ENCODE measurements at regions not wholly inside any gene's neighbourhood (a gene's known extent, or its start where the extent isn't known, plus 50 kb on each side); places are given as distances from the start of the nearest gene placed in this dataset.

- TF ChIP-seq NFIC (IDR thresholded peaks at IDR 0.05) (no peak), EGR1 (IDR thresholded peaks at IDR 0.05) (no peak), CEBPB (IDR thresholded peaks at IDR 0.05) (no peak), FOXM1 (IDR thresholded peaks at IDR 0.05; ENCODE audit: borderline replicate concordance, low read depth) (no peak), ZBTB7A (IDR thresholded peaks at IDR 0.05; ENCODE audit: low read depth) (no peak), EP300 (IDR thresholded peaks at IDR 0.05; ENCODE audit: borderline replicate concordance) (no peak), TEAD4 (IDR thresholded peaks at IDR 0.05) (no peak), RAD21 (IDR thresholded peaks at IDR 0.05; ENCODE audit: low read depth) (no peak), TCF12 (IDR thresholded peaks at IDR 0.05; ENCODE audit: low read depth) (no peak), YY1 (IDR thresholded peaks at IDR 0.05; ENCODE audit: low read depth) (no peak), MAX (IDR thresholded peaks at IDR 0.05) (no peak)
- TF ChIP-seq, protein P1, sequence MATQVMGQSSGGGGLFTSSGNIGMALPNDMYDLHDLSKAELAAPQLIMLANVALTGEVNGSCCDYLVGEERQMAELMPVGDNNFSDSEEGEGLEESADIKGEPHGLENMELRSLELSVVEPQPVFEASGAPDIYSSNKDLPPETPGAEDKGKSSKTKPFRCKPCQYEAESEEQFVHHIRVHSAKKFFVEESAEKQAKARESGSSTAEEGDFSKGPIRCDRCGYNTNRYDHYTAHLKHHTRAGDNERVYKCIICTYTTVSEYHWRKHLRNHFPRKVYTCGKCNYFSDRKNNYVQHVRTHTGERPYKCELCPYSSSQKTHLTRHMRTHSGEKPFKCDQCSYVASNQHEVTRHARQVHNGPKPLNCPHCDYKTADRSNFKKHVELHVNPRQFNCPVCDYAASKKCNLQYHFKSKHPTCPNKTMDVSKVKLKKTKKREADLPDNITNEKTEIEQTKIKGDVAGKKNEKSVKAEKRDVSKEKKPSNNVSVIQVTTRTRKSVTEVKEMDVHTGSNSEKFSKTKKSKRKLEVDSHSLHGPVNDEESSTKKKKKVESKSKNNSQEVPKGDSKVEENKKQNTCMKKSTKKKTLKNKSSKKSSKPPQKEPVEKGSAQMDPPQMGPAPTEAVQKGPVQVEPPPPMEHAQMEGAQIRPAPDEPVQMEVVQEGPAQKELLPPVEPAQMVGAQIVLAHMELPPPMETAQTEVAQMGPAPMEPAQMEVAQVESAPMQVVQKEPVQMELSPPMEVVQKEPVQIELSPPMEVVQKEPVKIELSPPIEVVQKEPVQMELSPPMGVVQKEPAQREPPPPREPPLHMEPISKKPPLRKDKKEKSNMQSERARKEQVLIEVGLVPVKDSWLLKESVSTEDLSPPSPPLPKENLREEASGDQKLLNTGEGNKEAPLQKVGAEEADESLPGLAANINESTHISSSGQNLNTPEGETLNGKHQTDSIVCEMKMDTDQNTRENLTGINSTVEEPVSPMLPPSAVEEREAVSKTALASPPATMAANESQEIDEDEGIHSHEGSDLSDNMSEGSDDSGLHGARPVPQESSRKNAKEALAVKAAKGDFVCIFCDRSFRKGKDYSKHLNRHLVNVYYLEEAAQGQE (IDR thresholded peaks at IDR 0.05; ENCODE audit: low read depth) = no peak
These were observed 190.2 kb downstream of the SMIM20 start for GRCh38 chr4:26104056-26104685.

DNA sequence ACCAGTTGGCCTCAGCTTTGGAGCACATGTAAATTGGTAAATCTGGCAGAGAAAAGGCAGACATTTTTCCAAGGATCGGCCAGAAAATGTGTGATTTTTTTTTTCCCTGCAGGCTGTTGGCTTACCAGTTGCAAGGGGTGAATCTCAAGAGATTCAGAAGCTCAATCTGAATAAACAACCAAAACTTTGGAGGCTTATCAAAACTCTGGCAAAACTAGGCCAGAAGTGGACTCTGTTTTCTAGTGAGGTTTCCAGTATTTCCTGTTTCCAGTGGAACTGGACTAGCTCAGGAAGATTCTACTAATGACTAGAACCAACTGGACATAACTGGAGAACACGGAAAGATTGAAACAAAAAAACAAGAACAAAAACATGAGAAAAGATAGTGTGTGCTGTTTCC lies 191.3 kb downstream of the SMIM20 start:
- TF ChIP-seq YY1 (IDR thresholded peaks at IDR 0.05; ENCODE audit: low read depth) (no peak), EP300 (IDR thresholded peaks at IDR 0.05; ENCODE audit: borderline replicate concordance) (no peak), TEAD4 (IDR thresholded peaks at IDR 0.05) (no peak), TAF1 (IDR thresholded peaks at IDR 0.05; ENCODE audit: low read depth) (no peak), EGR1 (IDR thresholded peaks at IDR 0.05) (no peak), NFIC (IDR thresholded peaks at IDR 0.05) (no peak), ZBTB7A (IDR thresholded peaks at IDR 0.05; ENCODE audit: low read depth) (no peak), MAX (IDR thresholded peaks at IDR 0.05) (no peak), FOXM1 (IDR thresholded peaks at IDR 0.05; ENCODE audit: borderline replicate concordance, low read depth) (no peak), RAD21 (IDR thresholded peaks at IDR 0.05; ENCODE audit: low read depth) (no peak), CEBPB (IDR thresholded peaks at IDR 0.05) (no peak), CREB1 (IDR thresholded peaks at IDR 0.05; ENCODE audit: low read depth) (no peak), TCF12 (IDR thresholded peaks at IDR 0.05; ENCODE audit: low read depth) (no peak)
- TF ChIP-seq, protein P2, sequence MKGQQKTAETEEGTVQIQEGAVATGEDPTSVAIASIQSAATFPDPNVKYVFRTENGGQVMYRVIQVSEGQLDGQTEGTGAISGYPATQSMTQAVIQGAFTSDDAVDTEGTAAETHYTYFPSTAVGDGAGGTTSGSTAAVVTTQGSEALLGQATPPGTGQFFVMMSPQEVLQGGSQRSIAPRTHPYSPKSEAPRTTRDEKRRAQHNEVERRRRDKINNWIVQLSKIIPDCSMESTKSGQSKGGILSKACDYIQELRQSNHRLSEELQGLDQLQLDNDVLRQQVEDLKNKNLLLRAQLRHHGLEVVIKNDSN (IDR thresholded peaks at IDR 0.05) = no peak
- TF ChIP-seq, protein P1 (IDR thresholded peaks at IDR 0.05; ENCODE audit: low read depth) = no peak

GRCh38 chr4:26105815-26106699 lies 192.0 kb downstream of the SMIM20 start:
- peak; percentile 64 for TF ChIP-seq CEBPB (IDR thresholded peaks at IDR 0.05)
- TF ChIP-seq, protein P2 (IDR thresholded peaks at IDR 0.05) = no peak

GRCh38 chr4:26106776-26107175 lies 192.8 kb downstream of the SMIM20 start:
- TF ChIP-seq EGR1 (IDR thresholded peaks at IDR 0.05) (no peak), FOXM1 (IDR thresholded peaks at IDR 0.05; ENCODE audit: borderline replicate concordance, low read depth) (no peak), TAF1 (IDR thresholded peaks at IDR 0.05; ENCODE audit: low read depth) (no peak), CREB1 (IDR thresholded peaks at IDR 0.05; ENCODE audit: low read depth) (no peak), ZBTB7A (IDR thresholded peaks at IDR 0.05; ENCODE audit: low read depth) (no peak), RAD21 (IDR thresholded peaks at IDR 0.05; ENCODE audit: low read depth) (no peak), MAX (IDR thresholded peaks at IDR 0.05) (no peak)
- TF ChIP-seq, protein P1 (IDR thresholded peaks at IDR 0.05; ENCODE audit: low read depth) = no peak
